Stimulated activated CD4-positive, alpha-beta T cell treated with anti-CD3 and anti-CD28 coated beads, Interleukin-15, amount 100 ng/mL, for 24 hours (primary cell): ENCODE measurements at regions not wholly inside any gene's neighbourhood (a gene's known extent, or its start where the extent isn't known, plus 50 kb on each side); places are given as distances from the start of the nearest gene placed in this dataset.

Source experiments
- DNase-seq: peaks from one replicate; pipeline ENCODE4 v3.0.0-alpha.2; 2020

DNA sequence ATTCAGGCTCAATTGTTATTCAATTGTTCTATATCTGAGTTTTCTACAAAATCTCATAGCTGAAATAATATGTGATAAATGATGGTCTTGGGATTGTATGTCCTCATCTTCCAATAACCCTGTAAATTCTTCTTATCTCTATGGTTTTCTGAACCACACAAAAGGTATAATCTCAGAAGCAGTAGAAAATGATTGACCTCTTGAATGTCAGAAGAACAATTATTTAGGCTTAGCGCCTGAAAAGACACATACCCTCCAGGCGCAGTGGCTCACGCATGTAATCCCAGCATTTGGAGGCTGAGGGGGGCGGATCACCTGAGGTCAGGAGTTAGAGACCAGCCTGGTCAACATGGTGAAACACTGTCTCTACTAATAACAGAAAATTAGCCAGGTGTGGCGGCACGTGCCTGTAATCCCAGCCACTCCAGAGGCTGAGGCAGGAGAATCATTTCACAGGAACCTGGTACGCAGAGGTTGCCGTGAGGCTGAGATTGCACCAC, 288.0 kb upstream of the TBC1D5 start:
- DNase-seq, result no peak

DNA sequence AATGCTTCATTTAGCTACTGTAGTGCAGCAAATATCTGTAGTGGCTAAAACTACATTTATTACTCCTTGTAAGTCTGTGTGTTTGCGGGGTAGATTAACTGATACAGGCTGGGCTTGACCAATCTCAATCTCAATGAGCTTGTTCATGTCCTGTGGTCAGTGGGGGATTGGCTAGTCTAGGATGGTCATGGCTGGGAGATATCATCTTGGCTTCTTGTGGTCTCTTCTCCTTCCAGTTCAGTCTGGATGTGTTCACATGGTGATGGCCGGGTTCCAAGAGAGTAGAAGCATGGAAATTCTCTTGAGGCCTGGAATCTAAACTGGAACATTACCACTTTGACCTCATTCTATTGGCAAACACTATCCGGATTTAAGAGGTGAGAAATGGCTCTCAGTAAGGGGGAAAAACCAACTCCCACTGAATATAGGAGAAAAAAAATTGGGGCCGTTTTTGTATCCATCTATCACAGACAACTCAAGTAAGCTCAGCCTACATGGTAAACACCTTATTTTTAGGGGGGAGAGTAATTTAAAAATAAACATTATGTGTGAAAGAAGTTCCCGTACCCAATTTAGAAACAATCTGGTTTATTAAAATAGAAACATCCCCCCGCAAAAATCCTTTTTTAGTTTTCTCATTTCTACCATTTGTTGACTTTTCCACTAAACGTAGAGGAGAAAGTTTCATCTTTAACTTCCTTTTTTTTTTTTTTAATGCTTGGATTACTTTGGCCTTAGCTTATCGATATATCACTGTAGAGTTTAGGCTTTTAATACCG, 284.9 kb upstream of the TBC1D5 start:
- DNase-seq, result no peak

DNA sequence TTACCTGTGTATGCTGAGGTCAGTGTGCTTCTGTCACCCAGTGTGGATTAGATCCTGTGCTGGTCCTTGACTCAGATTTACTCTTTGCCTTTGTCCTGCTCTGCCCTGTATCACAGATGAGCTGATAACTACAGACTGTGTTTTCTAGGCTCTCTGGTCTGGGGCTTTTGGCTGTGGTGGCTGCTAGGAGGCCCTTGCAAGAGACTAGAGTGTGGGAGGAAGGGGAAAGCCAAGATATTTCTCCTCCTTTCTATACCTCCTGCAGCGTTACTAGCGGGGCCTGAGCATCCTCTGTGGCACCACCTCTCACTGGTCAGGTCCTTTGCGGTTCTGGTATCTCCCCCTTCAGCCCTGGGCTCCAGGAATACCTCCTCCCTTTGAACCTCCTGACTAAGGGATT, 282.3 kb upstream of the TBC1D5 start:
- DNase-seq, result no peak

DNA sequence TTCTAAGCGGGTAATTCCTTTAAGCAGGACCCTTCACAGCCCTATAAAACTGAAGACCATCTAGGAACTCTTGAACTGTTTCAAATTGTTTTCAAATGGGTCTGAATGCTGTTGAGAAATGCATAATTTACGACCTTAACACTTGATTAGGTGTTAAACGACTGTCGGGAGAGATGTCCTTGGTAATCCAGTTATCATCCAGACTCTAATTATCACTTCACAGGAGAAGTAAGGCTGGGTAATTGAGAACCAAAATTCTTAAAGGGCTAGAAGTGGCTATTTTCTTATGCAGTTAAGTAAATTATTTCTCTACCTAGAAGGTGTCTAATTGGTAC, 276.7 kb upstream of the TBC1D5 start:
- no peak for DNase-seq

DNA sequence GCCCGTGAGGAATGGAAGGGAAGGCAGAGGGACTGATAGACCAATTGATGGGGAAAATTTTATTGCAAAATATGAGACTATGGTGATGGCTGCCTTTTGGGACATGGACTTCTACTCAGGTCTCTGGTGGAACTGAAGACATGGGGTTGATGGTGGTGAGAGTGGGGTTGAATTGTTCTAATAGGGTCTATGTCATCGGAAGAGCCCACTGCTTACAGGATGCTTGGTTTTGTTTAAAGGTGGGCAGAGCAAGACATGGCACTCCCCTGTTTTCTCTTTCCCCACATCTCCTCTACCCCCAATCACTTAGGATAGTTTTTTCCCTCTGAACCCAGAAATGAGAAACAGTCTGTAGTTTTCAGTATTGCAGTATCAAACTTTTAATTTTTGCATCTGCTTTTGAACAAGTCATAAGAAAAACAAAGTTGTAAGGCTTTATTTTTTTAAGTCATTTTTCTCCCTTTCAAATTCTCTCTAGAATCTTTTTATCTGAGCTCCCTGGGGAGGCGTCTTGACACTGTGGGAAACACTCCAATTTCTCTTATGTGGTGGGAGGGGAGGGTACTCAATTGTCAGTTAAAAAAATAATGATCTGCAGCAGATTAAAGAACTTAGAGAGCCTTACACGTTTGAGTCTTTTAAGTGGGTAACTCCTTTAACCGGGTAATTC, 276.2 kb upstream of the TBC1D5 start:
- no peak for DNase-seq

DNA sequence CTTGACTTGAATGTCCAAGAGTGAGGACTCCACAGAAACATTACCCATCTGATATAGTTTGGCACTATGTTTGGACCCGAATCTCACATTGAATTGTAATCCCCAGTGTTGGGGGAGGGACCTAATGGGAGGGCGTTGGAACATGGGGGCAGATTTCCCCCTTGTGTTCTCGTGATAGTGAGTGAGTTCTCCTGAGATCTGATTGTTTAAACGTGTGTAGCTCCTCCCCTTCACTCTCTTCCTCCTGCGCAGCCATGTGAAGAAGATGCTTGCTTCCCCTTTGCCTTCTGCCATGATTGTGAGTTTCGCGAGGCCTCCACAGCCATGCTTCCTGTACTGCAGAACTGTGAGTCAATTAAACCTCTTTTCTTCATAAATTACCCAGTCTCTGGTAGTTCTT, 273.9 kb upstream of the TBC1D5 start:
- no peak for DNase-seq

DNA sequence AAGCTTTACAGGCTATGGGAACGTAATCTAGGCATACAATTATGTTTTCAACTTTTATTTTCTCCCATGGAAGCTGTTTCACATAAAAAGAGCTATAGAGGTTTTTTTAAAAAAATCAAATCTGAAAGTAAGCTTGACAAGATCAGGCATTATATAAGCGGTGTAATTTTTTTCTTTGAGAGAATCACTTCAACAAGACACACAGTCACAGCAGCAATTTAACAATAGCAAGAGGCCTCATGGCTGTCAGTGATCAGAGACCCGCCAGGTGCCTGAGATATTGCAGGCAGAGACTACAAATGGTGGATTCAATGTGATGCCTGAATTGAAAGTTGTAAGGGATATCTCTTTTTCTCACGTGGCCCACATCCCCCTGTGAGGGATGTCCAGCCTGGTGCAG, 270.5 kb upstream of the TBC1D5 start:
- DNase-seq, result no peak

DNA sequence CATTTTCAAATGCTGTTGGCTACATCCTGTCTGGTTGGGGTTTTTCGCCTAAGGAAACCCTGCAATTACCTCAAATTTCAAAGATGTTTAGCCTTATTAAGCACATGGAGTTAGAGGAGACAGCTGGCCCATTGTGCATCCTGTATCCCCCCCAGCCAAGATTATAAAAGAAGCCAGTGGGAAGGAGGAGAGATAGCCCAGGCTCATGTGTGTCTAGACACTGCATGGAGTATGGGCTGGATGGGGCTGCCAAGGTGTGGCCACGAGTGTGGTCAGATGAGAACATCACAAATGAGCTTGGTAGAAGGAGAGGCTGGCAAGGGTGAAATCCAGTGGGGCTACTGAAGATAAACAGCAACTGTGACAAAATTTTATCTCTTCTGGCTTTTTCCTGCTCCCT, 270.0 kb upstream of the TBC1D5 start:
- DNase-seq, result no peak

DNA sequence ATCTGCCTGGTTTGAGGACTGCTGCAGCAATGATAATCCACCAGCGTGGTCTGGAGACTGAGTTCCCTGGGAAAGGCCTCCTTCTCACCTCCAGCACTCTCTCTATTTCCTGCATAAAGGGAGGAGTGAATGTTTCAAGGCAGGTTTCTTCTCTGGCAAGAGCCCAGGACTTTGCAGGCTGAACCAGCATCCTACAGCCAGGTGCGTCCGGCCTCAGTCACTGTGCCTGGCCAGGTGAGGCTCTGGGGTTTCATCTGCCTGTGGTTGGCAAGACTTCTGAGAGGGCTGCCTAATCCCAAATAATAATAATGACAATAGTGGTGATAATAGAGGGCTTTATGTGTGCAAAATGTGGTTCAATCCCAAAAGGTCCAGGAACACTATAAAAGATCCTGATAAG, 269.0 kb upstream of the TBC1D5 start:
- no peak for DNase-seq

DNA sequence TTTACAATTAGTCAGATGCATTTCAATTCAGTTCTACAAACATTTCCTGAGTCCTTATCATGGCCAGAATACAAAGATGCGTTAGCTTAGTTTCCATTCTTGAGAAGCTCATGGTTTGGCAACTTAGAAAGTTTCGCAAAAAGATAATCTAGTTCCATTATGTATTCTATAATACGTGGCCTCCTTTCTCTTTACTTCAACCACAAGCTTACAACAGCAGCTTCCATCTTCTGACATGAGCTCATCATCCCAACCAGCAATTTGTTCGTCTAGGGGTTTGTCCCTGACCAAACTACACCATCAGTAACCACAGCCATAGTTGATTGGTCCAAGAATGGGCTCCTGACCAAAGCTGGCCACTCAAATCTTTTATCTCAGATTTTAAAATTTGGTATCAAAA, 267.6 kb upstream of the TBC1D5 start:
- DNase-seq, result no peak

DNA sequence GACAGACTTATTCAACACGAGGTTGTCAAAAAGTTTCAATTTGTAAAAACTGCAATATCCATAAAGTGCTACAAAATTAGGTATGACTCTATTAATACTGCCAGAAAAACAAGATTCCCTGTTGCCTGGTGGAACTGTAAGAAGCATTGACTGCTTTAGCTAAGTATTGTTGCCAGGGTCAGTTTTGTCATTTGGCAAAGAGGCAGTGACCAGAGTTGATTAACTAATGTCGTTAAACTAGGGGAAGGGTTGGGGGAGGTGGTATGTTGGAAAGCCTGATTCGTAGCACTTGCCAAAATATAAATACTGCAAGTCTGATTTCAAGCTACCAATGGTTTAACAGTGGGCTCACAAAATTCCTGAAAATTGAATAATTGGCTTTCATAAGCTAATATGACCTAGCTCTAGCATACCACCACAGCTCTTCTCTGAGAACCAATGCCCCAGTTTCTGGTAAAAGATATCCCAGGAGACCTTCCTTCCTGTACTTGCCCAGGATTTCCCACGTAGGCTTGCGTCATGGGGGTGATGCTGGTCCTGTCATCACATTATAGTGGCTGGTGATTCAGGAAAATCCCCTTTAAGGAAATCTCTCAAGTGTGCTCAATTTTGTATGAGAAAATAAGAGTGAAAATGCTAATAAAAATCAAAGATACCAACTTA, 266.4 kb upstream of the TBC1D5 start:
- no peak for DNase-seq

DNA sequence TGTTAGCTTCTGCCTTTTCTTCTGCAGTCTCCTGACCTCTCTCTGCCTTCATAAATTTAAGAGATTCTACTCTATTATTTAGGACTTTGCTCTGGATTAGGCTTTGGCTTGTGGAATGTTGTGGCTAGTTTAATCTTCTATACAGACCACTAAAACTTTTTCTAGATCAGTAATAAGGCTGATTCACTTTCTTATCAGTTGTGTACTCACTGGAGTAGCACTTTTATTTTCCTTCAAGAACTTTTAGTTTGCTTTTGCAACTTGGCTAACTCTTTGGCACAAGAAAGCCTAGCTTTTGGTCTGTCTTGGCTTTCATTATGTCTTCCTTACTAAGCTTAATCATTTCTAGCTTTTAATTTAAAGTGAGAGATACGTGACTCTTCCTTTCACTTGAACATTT, 265.5 kb upstream of the TBC1D5 start:
- DNase-seq, result no peak

DNA sequence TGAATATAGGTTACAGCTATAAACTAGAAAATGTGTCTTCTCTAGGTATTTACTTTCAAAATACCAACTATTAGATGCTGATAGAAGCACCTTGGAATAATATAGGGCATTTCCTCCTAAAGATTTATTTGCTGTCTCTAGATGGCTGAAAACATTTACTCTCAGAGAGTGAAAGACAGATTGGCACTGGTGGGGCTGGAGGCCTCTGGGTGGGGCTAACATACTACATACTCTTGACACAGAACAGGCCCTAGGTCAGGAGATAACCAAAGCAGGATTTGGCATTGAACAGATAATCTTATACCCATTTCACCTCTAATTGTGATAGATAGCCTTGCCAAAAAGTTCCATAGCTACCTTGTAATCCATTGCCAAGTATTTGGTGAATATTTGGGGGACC, 253.3 kb upstream of the TBC1D5 start:
- no peak for DNase-seq

DNA sequence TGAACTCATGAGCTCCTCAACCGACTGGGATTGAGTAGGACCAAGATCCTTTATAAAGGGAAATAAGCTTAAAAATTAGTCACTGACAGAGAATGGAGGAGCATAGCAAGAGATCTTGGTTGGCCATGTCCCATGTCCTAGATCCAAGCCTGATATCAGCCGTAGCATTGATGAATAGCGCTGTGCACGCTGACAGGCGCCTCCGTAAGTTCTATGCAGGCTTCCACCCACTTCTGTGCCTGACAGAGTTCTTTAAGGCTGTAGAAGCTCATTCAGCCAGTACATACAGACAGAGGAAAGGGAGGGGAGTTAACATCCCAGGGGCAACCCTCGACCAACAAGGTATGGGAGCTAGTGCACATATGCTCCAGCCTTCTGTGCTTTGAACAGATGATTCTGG, 251.7 kb upstream of the TBC1D5 start:
- no peak for DNase-seq

DNA sequence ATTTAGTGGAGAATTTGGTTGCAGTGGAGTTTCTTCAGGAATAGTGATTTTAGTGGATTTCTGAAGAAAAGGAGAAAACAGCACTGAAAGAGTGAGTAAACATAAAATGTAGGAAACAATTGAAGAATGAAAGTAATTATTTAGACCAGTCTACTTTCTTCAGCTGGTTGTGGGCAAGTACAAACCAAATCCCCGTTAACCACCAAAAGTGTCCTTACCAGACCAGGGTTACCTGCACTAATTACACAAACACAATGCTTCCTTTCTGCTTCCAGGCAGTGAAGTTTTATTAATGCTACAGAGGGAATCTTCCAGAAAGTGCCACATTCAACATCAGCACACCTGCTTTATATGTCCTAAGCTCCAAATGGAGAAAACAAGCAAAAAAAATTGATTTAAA, 248.0 kb upstream of the TBC1D5 start:
- DNase-seq, result no peak

DNA sequence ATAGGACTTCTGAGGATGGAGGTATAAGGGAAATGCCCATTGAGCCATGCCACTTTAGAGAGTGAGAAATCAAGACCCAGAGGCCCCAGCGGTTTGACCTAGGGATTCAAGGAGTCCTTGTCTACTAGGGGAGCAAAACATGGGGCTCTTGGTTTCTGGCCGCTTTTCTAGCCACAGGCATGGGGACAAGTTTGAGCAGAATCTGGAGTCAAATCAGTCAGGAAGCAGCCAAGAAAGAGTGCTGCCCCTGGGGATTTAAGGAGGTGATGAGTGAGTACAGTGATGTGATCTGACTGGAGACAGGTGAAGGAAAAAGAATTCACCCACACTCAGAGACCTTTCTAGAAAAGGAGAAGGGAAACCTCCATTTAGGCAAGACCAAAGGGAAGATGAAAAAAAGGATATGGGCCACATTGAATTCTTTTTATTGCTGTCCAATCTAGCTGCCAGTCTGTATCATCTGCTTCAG, 244.0 kb upstream of the TBC1D5 start:
- no peak for DNase-seq

DNA sequence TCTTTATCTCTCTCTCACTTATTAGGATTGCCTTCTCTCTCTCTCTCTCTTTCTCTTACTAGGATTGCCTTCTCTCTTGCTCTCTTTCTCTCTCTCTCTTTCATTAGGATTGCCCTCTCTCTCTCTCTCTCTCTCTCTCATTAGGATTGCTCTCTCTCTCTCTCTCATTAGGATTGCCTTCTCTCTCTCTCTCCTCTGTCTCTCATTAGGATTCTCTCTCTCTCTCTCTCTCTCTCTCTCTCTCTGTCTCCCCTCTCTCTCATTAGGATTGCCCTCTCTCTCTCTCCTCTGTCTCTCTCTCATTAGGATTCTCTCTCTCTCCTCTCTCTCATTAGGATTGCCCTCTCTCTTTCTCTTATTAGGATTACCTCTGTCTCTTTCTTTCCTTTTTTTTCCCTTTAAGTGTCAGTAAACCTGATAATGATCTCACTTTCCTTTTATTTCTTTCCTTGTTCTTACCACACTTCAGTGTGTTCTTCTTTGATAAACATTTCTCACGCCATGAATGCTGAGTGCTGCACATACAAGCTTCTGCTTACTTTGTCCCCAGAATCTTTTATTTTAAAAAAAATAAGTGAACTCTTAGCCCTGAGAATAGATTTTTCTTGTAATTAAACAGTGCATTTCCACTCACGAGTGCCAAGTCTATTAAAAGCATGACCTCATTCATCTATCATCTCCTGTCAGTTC, 243.4 kb upstream of the TBC1D5 start:
- DNase-seq, result no peak

DNA sequence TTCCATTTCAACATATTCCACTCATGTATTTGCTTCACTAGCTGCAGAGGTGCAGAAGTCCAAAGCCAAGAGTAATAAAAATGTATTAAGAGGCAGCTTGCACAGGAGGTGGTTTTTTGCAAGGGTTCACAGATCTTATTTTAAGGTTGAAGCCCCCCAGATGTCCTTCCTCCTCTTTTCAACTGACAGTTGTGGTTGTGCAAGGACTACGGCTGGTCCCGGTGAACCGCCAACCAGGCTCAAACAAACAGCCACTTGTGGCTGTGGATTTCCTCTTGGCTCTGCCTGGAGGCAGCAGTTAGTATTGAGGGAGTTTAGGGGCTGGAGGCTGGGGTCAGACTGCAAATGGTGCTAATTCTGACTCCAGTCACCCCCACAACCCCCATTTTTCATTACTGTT, 240.7 kb upstream of the TBC1D5 start:
- no peak for DNase-seq

DNA sequence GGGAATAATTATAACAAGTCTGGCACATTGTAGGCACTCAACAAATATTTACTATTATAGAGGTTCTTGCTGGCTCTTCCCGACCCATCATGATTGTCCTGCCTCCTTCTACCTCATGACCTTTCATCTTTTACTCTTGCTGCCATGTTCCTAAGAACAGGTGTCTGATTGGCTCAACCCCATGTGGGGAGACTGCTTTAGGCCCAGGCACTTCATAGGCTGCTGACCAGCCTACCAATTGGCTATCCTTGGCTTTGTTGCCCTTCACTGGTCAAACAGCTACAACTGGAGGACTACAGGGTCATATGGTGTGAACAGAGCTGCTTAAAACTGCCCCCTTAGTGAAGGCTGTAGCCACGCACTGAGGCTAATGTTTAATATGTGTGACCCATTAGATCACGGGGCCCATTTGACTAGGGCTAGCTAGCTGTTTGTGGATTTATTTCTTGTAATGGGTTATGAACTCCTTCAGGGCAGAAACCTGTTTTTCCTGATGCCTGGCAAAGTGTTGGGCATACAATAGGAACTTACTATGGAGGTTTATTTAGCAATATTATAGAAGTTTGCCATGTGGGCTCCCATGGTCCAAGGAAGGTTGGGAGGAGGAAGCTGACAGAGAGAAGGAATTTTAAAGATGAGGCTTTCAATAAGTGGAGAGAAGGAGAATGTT, 239.9 kb upstream of the TBC1D5 start:
- no peak for DNase-seq

DNA sequence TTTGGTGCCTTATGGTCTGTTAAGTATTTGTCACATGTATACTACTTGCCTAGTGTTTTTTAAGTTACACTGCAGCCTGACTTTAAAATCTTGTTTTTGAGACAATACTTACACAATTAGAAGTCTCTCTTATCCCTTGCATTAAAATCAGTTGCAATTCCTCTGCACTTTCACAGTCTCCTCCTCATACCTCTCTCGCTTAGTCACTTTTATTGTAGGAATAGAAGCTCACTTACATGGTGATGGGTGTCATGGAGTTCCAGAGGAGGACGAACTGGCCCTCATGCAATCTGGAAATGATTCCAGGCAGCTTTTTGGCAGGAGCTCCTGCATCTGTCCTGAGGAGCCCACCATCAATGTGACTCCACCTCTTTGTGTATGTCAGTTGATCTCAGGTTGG, 238.4 kb upstream of the TBC1D5 start:
- no peak for DNase-seq

DNA sequence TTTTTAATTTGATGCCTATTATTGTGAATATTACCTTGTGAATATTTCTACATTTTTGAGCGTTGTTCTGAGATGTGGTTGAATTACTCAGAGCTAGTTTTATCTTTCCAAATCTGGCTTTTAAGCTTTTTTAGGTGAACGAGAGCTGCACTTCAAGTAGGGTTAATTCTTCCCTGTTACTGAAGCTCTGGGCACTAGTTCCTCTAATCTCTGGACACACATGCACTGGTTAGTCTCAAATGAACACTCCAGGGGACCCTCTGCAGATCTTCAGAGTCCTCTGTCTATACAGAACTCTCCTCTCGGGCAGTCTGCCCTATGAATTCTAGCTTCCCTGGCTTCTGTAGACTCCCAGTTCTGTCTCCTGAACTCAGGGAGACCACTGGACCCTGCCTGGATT, 237.5 kb upstream of the TBC1D5 start:
- no peak for DNase-seq

DNA sequence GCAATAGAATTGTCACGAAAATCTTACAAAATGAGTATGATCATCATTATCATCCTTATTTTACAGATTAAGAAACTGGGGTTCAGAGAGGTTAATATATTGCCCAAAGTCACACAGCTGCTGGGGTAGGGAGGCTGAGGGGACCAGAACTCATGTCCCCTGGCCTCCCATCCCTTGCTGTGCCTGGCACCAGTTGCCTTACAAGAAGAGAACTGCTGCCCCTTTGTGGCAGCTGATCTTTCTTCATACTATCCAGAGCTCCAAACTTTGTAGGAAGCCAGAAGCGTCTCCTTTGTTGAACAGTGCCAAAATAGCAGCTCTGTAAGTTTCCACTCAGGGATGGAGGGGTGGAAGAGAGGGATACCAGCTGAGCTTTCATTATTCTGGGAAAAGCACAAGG, 236.8 kb upstream of the TBC1D5 start:
- no peak for DNase-seq
